HCT116 (cell line): ENCODE measurements at regions not wholly inside any gene's neighbourhood (a gene's known extent, or its start where the extent isn't known, plus 50 kb on each side); places are given as distances from the start of the nearest gene placed in this dataset.

Experiments used
- ATAC-seq: fragments of 200-7000 bp; cut with Tn5 transposase; 2 replicates; pipeline ENCODE4 v1.9.1; 2020; ENCODE audit warnings: mild to moderate bottlenecking, moderate library complexity
- BruUV-seq: library from RNA; stranded (reverse); fragments of 400-500 nt; replicated peaks from 2 replicates; lab custom pipeline; 2021; lab: Mats Ljungman, UMichigan
- CTCF ChIA-PET: fragments of 300-600 bp; sonication (Branson Sonifier 250); formaldehyde crosslinking; loops from one replicate; lab custom pipeline; 2021; ENCODE audit warnings: antibody characterized with exemption; lab: Charles Lee
- POLR2A ChIA-PET: fragments of 300-600, 350-600 bp; sonication (Branson Sonifier 250); formaldehyde crosslinking; loops from one replicate; lab custom pipeline; 2021; ENCODE audit warnings: antibody characterized with exemption; lab: Charles Lee
- RAD21 ChIA-PET, 2 experiments: fragments of 300-600 bp; sonication (Branson Sonifier 250); formaldehyde crosslinking; loops; one replicate each; lab custom pipeline; 2023; ENCODE audit warnings: low total read pairs in 2 of 2; ENCODE audit not compliant: uncharacterized antibody in 2 of 2, unreplicated experiment in 2 of 2, low non-redundant PET in 1 of 2; lab: Charles Lee
- DNase-seq: peaks from one replicate; pipeline ENCODE4 v3.0.0-alpha.2; 2010; ENCODE audit warnings: low read depth, low spot score
- H2AFZ ChIP-seq: fragments of 200-600 bp; shearing (Covaris generic), sonication (generic); 2 replicates; pipeline ENCODE4 v1.6.1; 2017; ENCODE audit warnings: low read depth, mixed run types, mixed read lengths, antibody characterized with exemption, low read length; ENCODE audit not compliant: poor library complexity, severe bottlenecking
- H3K27ac ChIP-seq: 2 replicates; pipeline ENCODE4 v1.5.1; 2012; ENCODE audit warnings: low read depth, low read length
- H3K27me3 ChIP-seq: fragments of 200-600 bp; sonication (generic); 2 replicates; pipeline ENCODE4 v1.6.1; 2016; ENCODE audit warnings: mixed run types, low read length, mixed read lengths; ENCODE audit not compliant: insufficient read depth
- H3K36me3 ChIP-seq, 2 experiments: fragments of 200-500 bp in 1 of 2; fragments of 200-600 bp in 1 of 2; sonication (Bioruptor generic) in 1 of 2; sonication (generic) in 1 of 2; 2 replicates each; pipeline versions ENCODE4 v1.5.1 to v1.6.1; 2014 to 2016; ENCODE audit warnings: low read length in 2 of 2, inconsistent platforms in 1 of 2, mixed read lengths in 1 of 2, mixed run types in 1 of 2; ENCODE audit not compliant: insufficient read depth in 2 of 2, control insufficient read depth in 1 of 2
- H3K4me1 ChIP-seq, 2 experiments: fragments of 200-600 bp in 1 of 2; sonication (generic) in 1 of 2; 2 replicates each; pipeline versions ENCODE4 v1.5.1 to v1.6.1; 2012 to 2017; ENCODE audit warnings: low read length in 2 of 2, inconsistent platforms in 1 of 2, mild to moderate bottlenecking in 1 of 2, mixed read lengths in 1 of 2, mixed run types in 1 of 2, moderate library complexity in 1 of 2; ENCODE audit not compliant: insufficient read depth in 2 of 2, control insufficient read depth in 1 of 2
- H3K4me2 ChIP-seq: fragments of 200-600 bp; sonication (generic); 2 replicates; pipeline ENCODE4 v1.6.1; 2017; ENCODE audit warnings: mixed run types, low read length, mixed read lengths
- H3K4me3 ChIP-seq, 2 experiments: fragments of 200-600 bp in 1 of 2; sonication (generic) in 1 of 2; replicated peaks in 1 of 2; 2 replicates each; pipeline ENCODE4 v1.5.1; 2011 to 2016; ENCODE audit warnings: low read length in 2 of 2, control low read depth in 1 of 2, low read depth in 1 of 2, mild to moderate bottlenecking in 1 of 2, mixed read lengths in 1 of 2, mixed run types in 1 of 2
- H3K79me2 ChIP-seq: fragments of 200-600 bp; sonication (generic); 2 replicates; pipeline ENCODE4 v1.6.1; 2017; ENCODE audit warnings: mild to moderate bottlenecking, mixed run types, low read length, moderate library complexity, mixed read lengths; ENCODE audit not compliant: insufficient read depth
- H3K9ac ChIP-seq: fragments of 200-600 bp; sonication (generic); 2 replicates; pipeline ENCODE4 v1.6.1; 2016; ENCODE audit warnings: low read length, mixed read lengths
- H3K9me2 ChIP-seq: fragments of 200-600 bp; sonication (generic), shearing (Covaris generic); 2 replicates; pipeline ENCODE4 v1.6.1; 2017; ENCODE audit warnings: mixed run types, mild to moderate bottlenecking, moderate library complexity; ENCODE audit not compliant: insufficient read depth
- H3K9me3 ChIP-seq, 2 experiments: fragments of 200-500 bp in 1 of 2; fragments of 200-600 bp in 1 of 2; sonication (Bioruptor generic) in 1 of 2; sonication (generic) in 1 of 2; 2 replicates each; pipeline ENCODE4 v1.6.1; 2014 to 2017; ENCODE audit warnings: low read length in 2 of 2, mixed read lengths in 2 of 2, inconsistent platforms in 1 of 2, low read depth in 1 of 2, mild to moderate bottlenecking in 1 of 2, mixed run types in 1 of 2, moderate library complexity in 1 of 2; ENCODE audit not compliant: control insufficient read depth in 1 of 2, insufficient read depth in 1 of 2
- H4K20me1 ChIP-seq: fragments of 200-600 bp; sonication (generic), shearing (Covaris generic); 2 replicates; pipeline ENCODE4 v1.6.1; 2017; ENCODE audit warnings: mixed run types, mild to moderate bottlenecking, moderate library complexity; ENCODE audit not compliant: insufficient read depth
- CEBPB ChIP-seq: IDR thresholded peaks from 2 replicates; pipeline ENCODE4 v1.6.1; 2012; ENCODE audit warnings: low read depth
- EZH2phosphoT487 ChIP-seq: fragments of 200-600 bp; IDR thresholded peaks from 2 replicates; pipeline ENCODE4 v1.6.1; 2018; ENCODE audit warnings: antibody characterized with exemption, borderline replicate concordance
- POLR2A ChIP-seq: IDR thresholded peaks from 2 replicates; pipeline ENCODE4 v1.7.0; 2011; ENCODE audit warnings: borderline replicate concordance; ENCODE audit not compliant: insufficient read depth, insufficient read length; ENCODE audit errors: extremely low read depth
- POLR2AphosphoS5 ChIP-seq: IDR thresholded peaks from 2 replicates; pipeline ENCODE4 v1.6.1; 2011; ENCODE audit warnings: mild to moderate bottlenecking, low read depth, low read length, moderate library complexity
- SIN3A ChIP-seq: IDR thresholded peaks from 2 replicates; pipeline ENCODE4 v1.6.1; 2012; ENCODE audit warnings: low read depth
- SRF ChIP-seq: IDR thresholded peaks from 2 replicates; pipeline ENCODE4 v1.6.1; 2012; ENCODE audit warnings: low read depth
- intact Hi-C: fragments of 100-400 bp; cut with micrococcal nuclease; formaldehyde crosslinking; loops from 2 replicates; pipeline ENCODE4 v1.10.0; 2022
- TF ChIP-seq, protein P1 (sequence below): IDR thresholded peaks from 2 replicates; pipeline ENCODE4 v1.6.1; 2011; ENCODE audit warnings: mild to moderate bottlenecking, low read length, moderate library complexity; ENCODE audit not compliant: insufficient replicate concordance; ENCODE audit errors: extremely low read depth
- TF ChIP-seq, protein P2 (sequence below), 3 experiments: fragments of 200-600 bp in 1 of 3; sonication (generic) in 1 of 3; IDR thresholded peaks in 2 of 3; conservative IDR thresholded peaks in 1 of 3; 2 replicates each; pipeline ENCODE4 v1.5.1; 2012 to 2017; ENCODE audit warnings: low read depth in 2 of 3, low read length in 2 of 3, antibody characterized with exemption in 1 of 3, borderline replicate concordance in 1 of 3, control low read depth in 1 of 3, mild to moderate bottlenecking in 1 of 3, mixed read lengths in 1 of 3, mixed run types in 1 of 3, moderate library complexity in 1 of 3; ENCODE audit not compliant: insufficient read depth in 1 of 3

DNA sequence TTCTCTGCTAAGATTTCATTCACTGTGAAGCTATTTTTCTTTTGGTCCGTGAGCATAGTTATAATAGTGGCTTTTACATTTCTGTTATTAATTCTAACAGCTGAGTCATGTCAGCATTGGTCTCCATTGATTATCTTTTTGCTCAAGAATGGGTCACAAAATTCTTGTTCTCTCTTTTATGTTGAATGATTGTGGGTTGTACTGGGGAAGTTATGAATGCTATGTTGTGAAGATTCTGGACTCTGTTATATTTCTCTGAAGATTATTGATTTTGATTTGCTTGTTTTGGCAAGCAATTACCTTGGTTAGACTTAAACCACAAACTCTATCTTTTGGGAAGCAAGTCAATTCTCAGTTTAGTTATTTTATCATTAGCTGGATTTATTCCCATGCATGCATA lies 98.8 kb downstream of the IRX5 start:
- Histone ChIP-seq H3K4me3 (no peak overlapping the region), H3K27me3 (no peaks in the 10 kb centered on the region), H3K4me2 (no peak overlapping the region), H3K36me3 (no peaks in the 10 kb centered on the region), H2AFZ (no peak overlapping the region), H3K4me1 (no peaks in the 10 kb centered on the region), H3K27ac (no peak overlapping the region), H4K20me1 (no peaks in the 10 kb centered on the region), H3K9ac (no peak overlapping the region), H3K9me2 (no peaks in the 10 kb centered on the region), H3K79me2 (no peaks in the 10 kb centered on the region), H3K9me3 (no peaks in the 10 kb centered on the region)
- no peak for ATAC-seq
- DNase-seq, result no peak
- no TSS peak for BruUV-seq
- intact Hi-C loops, result loop anchor here (5.0 to 10.0 kb wide), 2 partner anchors 747 to 1255 kb away; no protein-coding TSS in a partner anchor
- RAD21 ChIA-PET, result no interaction called here
- CTCF ChIA-PET, result interaction anchor here (1.9 kb wide), 1 partner anchor 8 kb away, joined by 9 read pairs; no protein-coding TSS in a partner anchor
- POLR2A ChIA-PET, result no interaction called here
- TF ChIP-seq SRF, result no peak
- no peak for TF ChIP-seq POLR2AphosphoS5
- TF ChIP-seq EZH2phosphoT487, result no peak
- no peak for TF ChIP-seq SIN3A
- TF ChIP-seq POLR2A, result no peak
- TF ChIP-seq, protein P1, sequence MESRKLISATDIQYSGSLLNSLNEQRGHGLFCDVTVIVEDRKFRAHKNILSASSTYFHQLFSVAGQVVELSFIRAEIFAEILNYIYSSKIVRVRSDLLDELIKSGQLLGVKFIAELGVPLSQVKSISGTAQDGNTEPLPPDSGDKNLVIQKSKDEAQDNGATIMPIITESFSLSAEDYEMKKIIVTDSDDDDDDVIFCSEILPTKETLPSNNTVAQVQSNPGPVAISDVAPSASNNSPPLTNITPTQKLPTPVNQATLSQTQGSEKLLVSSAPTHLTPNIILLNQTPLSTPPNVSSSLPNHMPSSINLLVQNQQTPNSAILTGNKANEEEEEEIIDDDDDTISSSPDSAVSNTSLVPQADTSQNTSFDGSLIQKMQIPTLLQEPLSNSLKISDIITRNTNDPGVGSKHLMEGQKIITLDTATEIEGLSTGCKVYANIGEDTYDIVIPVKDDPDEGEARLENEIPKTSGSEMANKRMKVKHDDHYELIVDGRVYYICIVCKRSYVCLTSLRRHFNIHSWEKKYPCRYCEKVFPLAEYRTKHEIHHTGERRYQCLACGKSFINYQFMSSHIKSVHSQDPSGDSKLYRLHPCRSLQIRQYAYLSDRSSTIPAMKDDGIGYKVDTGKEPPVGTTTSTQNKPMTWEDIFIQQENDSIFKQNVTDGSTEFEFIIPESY, result no peak
- TF ChIP-seq, protein P2, sequence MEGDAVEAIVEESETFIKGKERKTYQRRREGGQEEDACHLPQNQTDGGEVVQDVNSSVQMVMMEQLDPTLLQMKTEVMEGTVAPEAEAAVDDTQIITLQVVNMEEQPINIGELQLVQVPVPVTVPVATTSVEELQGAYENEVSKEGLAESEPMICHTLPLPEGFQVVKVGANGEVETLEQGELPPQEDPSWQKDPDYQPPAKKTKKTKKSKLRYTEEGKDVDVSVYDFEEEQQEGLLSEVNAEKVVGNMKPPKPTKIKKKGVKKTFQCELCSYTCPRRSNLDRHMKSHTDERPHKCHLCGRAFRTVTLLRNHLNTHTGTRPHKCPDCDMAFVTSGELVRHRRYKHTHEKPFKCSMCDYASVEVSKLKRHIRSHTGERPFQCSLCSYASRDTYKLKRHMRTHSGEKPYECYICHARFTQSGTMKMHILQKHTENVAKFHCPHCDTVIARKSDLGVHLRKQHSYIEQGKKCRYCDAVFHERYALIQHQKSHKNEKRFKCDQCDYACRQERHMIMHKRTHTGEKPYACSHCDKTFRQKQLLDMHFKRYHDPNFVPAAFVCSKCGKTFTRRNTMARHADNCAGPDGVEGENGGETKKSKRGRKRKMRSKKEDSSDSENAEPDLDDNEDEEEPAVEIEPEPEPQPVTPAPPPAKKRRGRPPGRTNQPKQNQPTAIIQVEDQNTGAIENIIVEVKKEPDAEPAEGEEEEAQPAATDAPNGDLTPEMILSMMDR (IDR thresholded peaks at IDR 0.05 in 2 of 3, conservative IDR thresholded peaks at IDR 0.05 in 1 of 3; ENCODE audit: borderline replicate concordance in 1 of 3, insufficient read depth in 1 of 3, low read depth in 2 of 3, low read length in 2 of 3), result no peak
- no peak for TF ChIP-seq CEBPB
